ENCODE measurements at regions not wholly inside any gene's neighbourhood (a gene's known extent, or its start where the extent isn't known, plus 50 kb on each side); places are given as distances from the start of the nearest gene placed in this dataset.

GRCh38 chr2:37737507-37737906 lies 66.1 kb upstream of the CDC42EP3 start:
- TF ChIP-seq POLR2AphosphoS5 (IDR thresholded peaks at IDR 0.05; ENCODE audit: low read depth, low read length): no peak
- no peak for TF ChIP-seq REST (IDR thresholded peaks at IDR 0.05; ENCODE audit: insufficient read depth in 1 of 2, low read depth in 2 of 2, low read length in 2 of 2)
- TF ChIP-seq TAF1 (IDR thresholded peaks at IDR 0.05; ENCODE audit: borderline replicate concordance, insufficient read depth, low read length): no peak
